ENCODE measurements at regions not wholly inside any gene's neighbourhood (a gene's known extent, or its start where the extent isn't known, plus 50 kb on each side); places are given as distances from the start of the nearest gene placed in this dataset.

DNA sequence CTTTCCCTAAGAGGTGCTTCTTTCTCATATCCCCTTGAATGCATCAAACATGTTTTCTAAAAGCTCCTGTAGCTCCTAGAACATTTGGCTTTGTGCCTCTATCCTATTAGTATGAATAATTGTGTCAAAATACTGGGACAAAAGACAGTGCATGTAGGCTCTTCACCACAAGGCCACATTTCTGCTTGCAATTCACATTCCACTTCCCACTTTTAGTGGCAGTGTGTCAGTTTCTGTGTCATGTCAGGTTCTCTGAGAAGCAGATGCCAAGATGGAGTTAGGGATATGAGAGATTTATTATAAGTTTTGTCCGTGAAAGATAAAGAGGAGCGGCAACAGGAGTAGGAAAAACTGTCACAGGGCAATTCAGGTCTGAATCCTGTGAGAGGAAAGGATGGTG lies 61.3 kb upstream of the GPRIN3 start:
- 71% methylated on average over 2 of the region's 2 CpGs for WGBS
- H3K36me3 ChIP-seq: no peaks in the 10 kb centered on the region
- intact Hi-C loops (cut with DNase I): no loop called here
- H3K27me3 ChIP-seq (replicated peaks; ENCODE audit: insufficient read depth): no peaks in the 10 kb centered on the region
- no peak for TF ChIP-seq POLR2A (IDR thresholded peaks at IDR 0.05)
- TF ChIP-seq, protein P1, sequence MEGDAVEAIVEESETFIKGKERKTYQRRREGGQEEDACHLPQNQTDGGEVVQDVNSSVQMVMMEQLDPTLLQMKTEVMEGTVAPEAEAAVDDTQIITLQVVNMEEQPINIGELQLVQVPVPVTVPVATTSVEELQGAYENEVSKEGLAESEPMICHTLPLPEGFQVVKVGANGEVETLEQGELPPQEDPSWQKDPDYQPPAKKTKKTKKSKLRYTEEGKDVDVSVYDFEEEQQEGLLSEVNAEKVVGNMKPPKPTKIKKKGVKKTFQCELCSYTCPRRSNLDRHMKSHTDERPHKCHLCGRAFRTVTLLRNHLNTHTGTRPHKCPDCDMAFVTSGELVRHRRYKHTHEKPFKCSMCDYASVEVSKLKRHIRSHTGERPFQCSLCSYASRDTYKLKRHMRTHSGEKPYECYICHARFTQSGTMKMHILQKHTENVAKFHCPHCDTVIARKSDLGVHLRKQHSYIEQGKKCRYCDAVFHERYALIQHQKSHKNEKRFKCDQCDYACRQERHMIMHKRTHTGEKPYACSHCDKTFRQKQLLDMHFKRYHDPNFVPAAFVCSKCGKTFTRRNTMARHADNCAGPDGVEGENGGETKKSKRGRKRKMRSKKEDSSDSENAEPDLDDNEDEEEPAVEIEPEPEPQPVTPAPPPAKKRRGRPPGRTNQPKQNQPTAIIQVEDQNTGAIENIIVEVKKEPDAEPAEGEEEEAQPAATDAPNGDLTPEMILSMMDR (IDR thresholded peaks at IDR 0.05): no peak
- no peak for TF ChIP-seq POLR2AphosphoS5 (IDR thresholded peaks at IDR 0.05)
- no peaks in the 10 kb centered on the region for H3K4me1 ChIP-seq (replicated peaks)
- H3K9me3 ChIP-seq: no peaks in the 10 kb centered on the region
- no peak for DNase-seq (ENCODE audit: low spot score)
- no peak overlapping the region for H3K27ac ChIP-seq
- no peak overlapping the region for H3K4me3 ChIP-seq

DNA sequence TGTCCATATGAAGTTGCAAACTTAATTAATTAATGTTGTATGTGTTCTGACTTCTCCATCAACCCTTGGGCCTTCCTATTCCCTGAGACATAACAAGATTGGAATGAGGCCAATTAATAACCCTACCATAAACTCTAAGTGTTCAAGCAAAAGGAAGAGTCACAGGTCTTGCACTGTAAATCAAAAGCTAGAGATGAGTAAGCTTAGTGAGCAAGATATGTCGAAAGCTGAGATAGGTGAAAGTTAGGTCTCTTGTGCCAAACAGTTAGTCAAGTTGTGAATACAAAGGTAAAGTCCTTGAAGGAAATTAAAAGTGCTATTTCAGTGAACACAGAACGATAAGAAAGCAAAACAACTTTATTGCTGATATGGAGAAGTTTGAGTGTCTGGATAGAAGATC lies 58.2 kb upstream of the GPRIN3 start:
- intact Hi-C loops (cut with DNase I): no loop called here
- no peak for DNase-seq (ENCODE audit: low spot score)
- no peaks in the 10 kb centered on the region for H3K36me3 ChIP-seq
- H3K4me3 ChIP-seq: no peak overlapping the region
- H3K27ac ChIP-seq: no peak overlapping the region
- no peaks in the 10 kb centered on the region for H3K9me3 ChIP-seq
- no peaks in the 10 kb centered on the region for H3K27me3 ChIP-seq (replicated peaks; ENCODE audit: insufficient read depth)
- 76% methylated on average over 2 of the region's 2 CpGs for WGBS
- TF ChIP-seq POLR2A (IDR thresholded peaks at IDR 0.05): no peak
- no peak for TF ChIP-seq POLR2AphosphoS5 (IDR thresholded peaks at IDR 0.05)
- no peaks in the 10 kb centered on the region for H3K4me1 ChIP-seq (replicated peaks)

DNA sequence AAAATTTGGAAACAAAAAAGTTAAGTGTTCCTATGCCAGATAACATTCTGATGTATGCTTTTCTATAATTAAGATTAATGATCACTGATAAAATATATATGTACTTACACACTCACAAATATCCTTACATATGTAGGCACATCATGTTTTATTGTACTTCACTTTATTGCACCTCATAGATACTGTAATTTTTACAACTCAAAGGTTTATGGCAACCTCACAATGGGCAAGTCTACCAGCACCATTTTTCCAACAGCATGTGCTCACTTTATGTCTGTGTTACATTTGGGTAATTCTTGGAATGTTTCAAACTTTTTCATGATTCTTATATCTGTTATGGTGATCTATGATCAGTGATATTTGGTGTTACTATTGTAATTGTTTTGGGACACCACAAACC lies 57.8 kb upstream of the GPRIN3 start:
- no peak for DNase-seq (ENCODE audit: low spot score)
- H3K4me1 ChIP-seq (replicated peaks): no peaks in the 10 kb centered on the region
- TF ChIP-seq POLR2A (IDR thresholded peaks at IDR 0.05) (no peak), POLR2AphosphoS5 (IDR thresholded peaks at IDR 0.05) (no peak)
- TF ChIP-seq, protein P1 (IDR thresholded peaks at IDR 0.05): no peak
- H3K9me3 ChIP-seq: no peaks in the 10 kb centered on the region
- intact Hi-C loops (cut with DNase I): no loop called here
- no peak overlapping the region for H3K27ac ChIP-seq
- no peaks in the 10 kb centered on the region for H3K27me3 ChIP-seq (replicated peaks; ENCODE audit: insufficient read depth)
- H3K4me3 ChIP-seq: no peak overlapping the region
- H3K36me3 ChIP-seq: no peaks in the 10 kb centered on the region

DNA sequence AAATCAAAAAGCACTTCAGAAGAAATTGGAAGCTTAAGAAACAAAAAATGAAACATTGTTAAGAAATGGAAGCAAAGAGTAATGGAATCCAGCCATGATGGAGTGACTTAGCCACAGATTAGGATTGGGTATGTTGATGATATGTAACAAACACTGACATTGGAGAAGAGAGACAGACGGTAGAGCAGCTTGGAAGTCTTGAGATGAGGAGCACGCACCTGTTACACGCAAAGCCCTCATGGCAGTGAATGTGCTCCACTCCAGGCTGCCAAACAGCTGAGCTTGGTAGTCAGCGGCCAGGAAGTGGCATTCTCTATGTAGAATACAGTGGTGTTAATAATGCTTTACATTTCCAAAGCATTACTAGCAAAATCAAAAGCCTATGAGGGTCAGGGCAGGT lies 56.9 kb upstream of the GPRIN3 start:
- Histone ChIP-seq H3K4me3 (no peak overlapping the region), H3K4me1 (replicated peaks) (no peaks in the 10 kb centered on the region), H3K27ac (no peak overlapping the region), H3K36me3 (no peaks in the 10 kb centered on the region), H3K9me3 (no peaks in the 10 kb centered on the region), H3K27me3 (replicated peaks; ENCODE audit: insufficient read depth) (no peaks in the 10 kb centered on the region)
- intact Hi-C loops (cut with DNase I): no loop called here
- TF ChIP-seq, protein P1 (IDR thresholded peaks at IDR 0.05): no peak
- TF ChIP-seq POLR2AphosphoS5 (IDR thresholded peaks at IDR 0.05): no peak
- no peak for TF ChIP-seq POLR2A (IDR thresholded peaks at IDR 0.05)
- WGBS: 95% methylated on average over 4 of the region's 4 CpGs
- DNase-seq (ENCODE audit: low spot score): no peak

DNA sequence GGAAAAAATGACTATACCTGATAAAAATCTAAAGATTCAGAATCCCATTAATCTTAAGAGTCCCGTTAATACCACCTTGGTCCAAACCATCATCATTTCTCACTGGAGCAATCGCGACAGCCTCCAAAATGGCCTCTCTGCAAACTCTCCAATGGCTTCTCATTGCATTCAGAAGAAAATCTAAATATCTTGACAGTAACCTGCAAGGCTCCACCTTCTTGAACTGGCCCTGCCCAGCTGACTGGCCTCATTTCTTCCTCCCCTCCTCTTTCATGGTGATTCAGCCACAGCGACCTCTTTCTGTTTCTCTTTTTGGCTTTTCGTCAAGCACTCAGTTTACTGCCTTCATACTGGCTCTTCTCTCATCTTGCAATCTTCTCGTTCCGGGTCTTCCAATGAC lies 56.2 kb upstream of the GPRIN3 start:
- H3K27me3 ChIP-seq (replicated peaks; ENCODE audit: insufficient read depth): no peaks in the 10 kb centered on the region
- H3K27ac ChIP-seq: no peak overlapping the region
- 82% methylated on average over 7 of the region's 7 CpGs for WGBS
- no peak overlapping the region for H3K4me3 ChIP-seq
- no peaks in the 10 kb centered on the region for H3K9me3 ChIP-seq
- H3K36me3 ChIP-seq: no peaks in the 10 kb centered on the region
- DNase-seq (ENCODE audit: low spot score): no peak
- H3K4me1 ChIP-seq (replicated peaks): no peaks in the 10 kb centered on the region
- intact Hi-C loops (cut with DNase I): no loop called here
- TF ChIP-seq POLR2A (IDR thresholded peaks at IDR 0.05): no peak
- TF ChIP-seq, protein P1 (IDR thresholded peaks at IDR 0.05): no peak
- no peak for TF ChIP-seq POLR2AphosphoS5 (IDR thresholded peaks at IDR 0.05)

All from prostate gland (tissue), 2 donors.